ENCODE measurements at regions not wholly inside any gene's neighbourhood (a gene's known extent, or its start where the extent isn't known, plus 50 kb on each side); places are given as distances from the start of the nearest gene placed in this dataset.

- no peak for TF ChIP-seq CTCF (IDR thresholded peaks at IDR 0.05; ENCODE audit: poor library complexity)
- TF ChIP-seq EZH2phosphoT487 (IDR thresholded peaks at IDR 0.05; ENCODE audit: low read depth, severe bottlenecking, unreplicated experiment): no peak
These were observed 2232.7 kb downstream of the PCDH9 start for GRCh38 chr13:64997438-64997837.

All from hepatocyte (in vitro differentiated cells).